Activated T-helper 2 cell treated with anti-CD3 and anti-CD28 coated beads, Interferon-gamma antibody, Interleukin-2, Interleukin-4, amounts not matched to agents 10 μg/mL and 5 μg/mL and 100 μg/mL, durations not matched to agents 14 hours and 24 hours and 36 hours (primary cell): ENCODE measurements at regions not wholly inside any gene's neighbourhood (a gene's known extent, or its start where the extent isn't known, plus 50 kb on each side); places are given as distances from the start of the nearest gene placed in this dataset.
"Not testable (repeated sequence)": the region's sequence is repeated elsewhere in the genome, so short reads cannot be mapped to it uniquely, and the experiment has no call there.

Source experiments
- DNase-seq: peaks from one replicate; pipeline ENCODE4 v3.0.0; 2021; ENCODE audit warnings: low spot score
- H3K27ac Mint-ChIP-seq: one replicate; pipeline ENCODE4 v1.8.0; 2021; ENCODE audit warnings: mixed read lengths
- H3K27me3 Mint-ChIP-seq: one replicate; pipeline ENCODE4 v1.8.0; 2021; ENCODE audit warnings: low read depth, mixed read lengths
- H3K36me3 Mint-ChIP-seq: one replicate; pipeline ENCODE4 v1.8.0; 2021; ENCODE audit warnings: low read depth, mixed read lengths
- H3K4me1 Mint-ChIP-seq: one replicate; pipeline ENCODE4 v1.8.0; 2021; ENCODE audit warnings: low read depth, mixed read lengths
- H3K4me3 Mint-ChIP-seq: one replicate; pipeline ENCODE4 v1.8.0; 2021; ENCODE audit warnings: low read depth, mild to moderate bottlenecking, moderate library complexity, mixed read lengths
- H3K9me3 Mint-ChIP-seq: one replicate; pipeline ENCODE4 v1.8.0; 2021; ENCODE audit warnings: mixed read lengths
- intact Hi-C: fragments of 100-400 bp; cut with micrococcal nuclease; formaldehyde crosslinking; loops from one replicate; pipeline ENCODE4 v1.15.1; 2023

DNA sequence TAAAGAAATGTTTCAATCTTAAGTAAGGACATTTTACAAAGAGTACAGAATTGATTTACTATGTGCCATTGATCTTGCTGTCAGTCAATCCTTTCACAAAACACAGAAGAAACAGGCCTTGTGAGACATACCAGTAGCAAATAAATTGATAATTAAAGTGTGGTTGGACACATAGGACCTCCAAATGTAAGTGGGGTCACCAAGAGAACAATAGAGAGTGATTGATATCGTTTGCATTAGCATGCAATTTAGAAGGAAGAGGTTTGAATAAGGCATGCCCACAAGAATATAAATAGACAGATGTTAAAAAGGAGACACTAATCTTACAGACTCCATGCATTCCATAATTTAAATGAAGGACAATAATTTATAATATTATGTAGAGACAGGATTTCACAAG, 1628.3 kb downstream of the PCDH9 start:
- Mint-ChIP-seq H3K27me3 (no peaks in the 10 kb centered on the region), H3K4me1 (no peaks in the 10 kb centered on the region), H3K9me3 (peaks cover 31% of the 10 kb centered on the region), H3K27ac (no peak overlapping the region), H3K36me3 (no peaks in the 10 kb centered on the region), H3K4me3 (no peak overlapping the region)
- intact Hi-C loops: no loop called here
- DNase-seq: no peak

- H3K4me3 Mint-ChIP-seq: no peak overlapping the region
- no peak overlapping the region for H3K27ac Mint-ChIP-seq
- H3K36me3 Mint-ChIP-seq: no peaks in the 10 kb centered on the region
- DNase-seq: no peak
- no peaks in the 10 kb centered on the region for H3K4me1 Mint-ChIP-seq
- H3K27me3 Mint-ChIP-seq: no peaks in the 10 kb centered on the region
- intact Hi-C loops: no loop called here
- H3K9me3 Mint-ChIP-seq: peaks cover 31% of the 10 kb centered on the region
Observed at GRCh38 chr13:65600702-65601101, 1629.4 kb downstream of the PCDH9 start.

GRCh38 chr13:65597839-65598818, 1632.0 kb downstream of the PCDH9 start:
- Mint-ChIP-seq H3K27me3 (no peaks in the 10 kb centered on the region), H3K4me1 (no peaks in the 10 kb centered on the region), H3K36me3 (no peaks in the 10 kb centered on the region), H3K27ac (no peak overlapping the region), H3K9me3 (peaks cover 24% of the 10 kb centered on the region), H3K4me3 (no peak overlapping the region)
- no peak for DNase-seq
- intact Hi-C loops: no loop called here

GRCh38 chr13:65595916-65596315, 1634.2 kb downstream of the PCDH9 start:
- Mint-ChIP-seq H3K4me3 (no peak overlapping the region), H3K36me3 (no peaks in the 10 kb centered on the region), H3K27me3 (no peaks in the 10 kb centered on the region), H3K27ac (no peak overlapping the region), H3K4me1 (no peaks in the 10 kb centered on the region), H3K9me3 (peaks cover 20% of the 10 kb centered on the region)
- intact Hi-C loops: no loop called here
- no peak for DNase-seq

DNA sequence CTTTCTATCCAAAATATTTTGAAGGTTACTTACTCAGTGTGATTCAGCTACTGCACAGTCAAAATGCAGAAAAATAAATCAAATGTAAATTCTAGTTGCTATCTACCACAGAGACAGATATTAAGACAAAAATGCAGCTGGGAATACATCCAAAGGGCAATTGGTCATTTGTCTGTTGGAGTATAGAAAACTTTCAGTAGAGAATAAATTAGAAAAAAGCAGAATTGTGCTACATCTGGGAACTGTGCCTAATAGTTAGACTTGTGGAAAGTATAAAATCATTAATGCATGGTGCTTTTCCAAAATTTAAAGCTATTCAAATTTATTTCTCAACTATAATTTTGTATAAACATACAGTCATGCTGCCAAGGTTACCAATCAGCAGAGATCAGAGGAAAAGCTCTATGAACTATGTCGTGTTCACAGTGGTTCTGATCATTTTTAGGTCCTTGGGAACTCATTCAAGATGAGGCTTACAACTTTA, 1635.8 kb downstream of the PCDH9 start:
- H3K27me3 Mint-ChIP-seq: no peaks in the 10 kb centered on the region
- intact Hi-C loops: no loop called here
- no peaks in the 10 kb centered on the region for H3K36me3 Mint-ChIP-seq

GRCh38 chr13:65593298-65593874, 1636.8 kb downstream of the PCDH9 start:
- H3K4me1 Mint-ChIP-seq: no peaks in the 10 kb centered on the region
- no peaks in the 10 kb centered on the region for H3K27me3 Mint-ChIP-seq
- no peak overlapping the region for H3K27ac Mint-ChIP-seq
- DNase-seq: no peak
- H3K4me3 Mint-ChIP-seq: no peak overlapping the region
- intact Hi-C loops: no loop called here
- peaks cover 22% of the 10 kb centered on the region for H3K9me3 Mint-ChIP-seq
- H3K36me3 Mint-ChIP-seq: no peaks in the 10 kb centered on the region

More for the DNA sequence above, 1635.8 kb downstream of the PCDH9 start:
- Mint-ChIP-seq H3K9me3 (peaks cover 21% of the 10 kb centered on the region), H3K4me1 (no peaks in the 10 kb centered on the region), H3K27ac (no peak overlapping the region), H3K4me3 (no peak overlapping the region)
- no peak for DNase-seq

DNA sequence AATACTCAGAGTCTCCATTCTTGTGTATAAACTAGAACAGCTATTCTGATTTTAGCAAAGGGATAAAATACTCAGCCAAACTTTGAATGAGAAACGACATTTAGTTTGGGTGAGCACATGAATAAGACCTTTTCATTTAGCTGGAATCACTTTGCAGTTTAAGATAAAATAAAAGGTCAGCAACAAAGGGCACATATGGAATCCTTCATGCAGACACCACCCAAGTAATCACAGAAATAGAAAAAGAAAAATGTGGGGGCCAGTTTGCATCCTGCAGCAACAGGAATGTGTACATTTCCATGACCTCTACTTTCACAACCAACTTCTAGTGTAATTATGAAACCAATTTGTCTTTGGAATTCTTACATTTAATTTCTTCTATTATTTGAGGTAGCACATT, 1637.4 kb downstream of the PCDH9 start:
- Mint-ChIP-seq H3K36me3 (no peaks in the 10 kb centered on the region), H3K4me3 (no peak overlapping the region), H3K27ac (no peak overlapping the region), H3K4me1 (no peaks in the 10 kb centered on the region), H3K9me3 (peaks cover 24% of the 10 kb centered on the region), H3K27me3 (no peaks in the 10 kb centered on the region)
- no peak for DNase-seq
- intact Hi-C loops: no loop called here

DNA sequence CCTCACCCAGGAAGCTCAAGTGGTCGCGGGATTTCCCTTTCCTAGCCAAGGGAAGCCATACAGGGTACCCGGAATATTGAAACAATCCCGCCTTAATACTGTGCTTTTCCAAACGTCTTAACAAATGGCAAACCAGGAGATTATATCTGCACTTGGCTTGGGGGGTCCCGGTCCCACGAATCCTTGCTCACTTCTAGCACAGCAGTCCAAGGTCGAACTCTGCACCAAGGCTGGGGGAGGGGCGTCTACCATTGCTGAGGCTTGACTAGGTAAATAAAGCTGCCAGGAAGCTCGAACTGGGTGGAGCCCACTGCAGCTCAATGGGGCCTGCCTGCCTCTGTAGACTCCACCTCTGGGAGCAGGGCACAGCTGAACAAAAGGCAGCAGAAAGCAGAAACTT, 1644.8 kb downstream of the PCDH9 start:
- intact Hi-C loops: no loop called here

GRCh38 chr13:65584126-65584525, 1646.0 kb downstream of the PCDH9 start:
- Mint-ChIP-seq H3K27me3 (no peaks in the 10 kb centered on the region), H3K4me3 (no peak overlapping the region), H3K9me3 (peaks cover 47% of the 10 kb centered on the region), H3K4me1 (no peaks in the 10 kb centered on the region), H3K36me3 (no peaks in the 10 kb centered on the region), H3K27ac (no peak overlapping the region)
- no peak for DNase-seq
- intact Hi-C loops: no loop called here

More for the DNA sequence above, 1644.8 kb downstream of the PCDH9 start:
- Mint-ChIP-seq H3K27ac (no peak overlapping the region), H3K9me3 (peaks cover 55% of the 10 kb centered on the region), H3K4me1 (no peaks in the 10 kb centered on the region), H3K4me3 (no peak overlapping the region), H3K27me3 (no peaks in the 10 kb centered on the region), H3K36me3 (no peaks in the 10 kb centered on the region)
- no peak for DNase-seq

DNA sequence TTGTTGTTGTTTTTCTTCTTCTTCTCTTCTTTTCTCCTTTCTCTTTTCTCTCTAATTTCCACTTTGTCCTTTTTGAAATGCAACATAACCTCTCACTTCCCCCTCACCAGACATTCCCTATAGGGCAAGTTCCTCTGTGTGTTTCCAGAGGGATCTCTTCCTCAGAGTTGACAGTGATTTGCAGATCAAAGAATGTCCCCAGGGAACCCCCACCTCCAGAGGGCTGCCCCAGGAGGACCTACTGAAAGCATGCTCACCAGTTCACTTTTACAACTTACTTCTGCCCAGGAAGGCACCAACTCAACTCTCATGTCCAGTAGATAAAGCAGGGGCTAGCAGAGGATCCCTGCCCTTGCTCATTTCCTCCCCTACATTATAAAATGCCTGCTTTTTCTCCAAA, 1648.0 kb downstream of the PCDH9 start:
- no peak for DNase-seq
- intact Hi-C loops: no loop called here
- H3K4me3 Mint-ChIP-seq: no peak overlapping the region
- H3K27me3 Mint-ChIP-seq: no peaks in the 10 kb centered on the region
- no peaks in the 10 kb centered on the region for H3K36me3 Mint-ChIP-seq
- H3K27ac Mint-ChIP-seq: no peak overlapping the region
- peaks cover 32% of the 10 kb centered on the region for H3K9me3 Mint-ChIP-seq
- H3K4me1 Mint-ChIP-seq: no peaks in the 10 kb centered on the region

GRCh38 chr13:65564561-65564960, 1665.6 kb downstream of the PCDH9 start:
- H3K4me1 Mint-ChIP-seq, H3K4me3 Mint-ChIP-seq, DNase-seq, intact Hi-C loops, H3K36me3 Mint-ChIP-seq, H3K27me3 Mint-ChIP-seq, H3K27ac Mint-ChIP-seq: not testable (repeated sequence)
- peaks cover 43% of the 10 kb centered on the region for H3K9me3 Mint-ChIP-seq

- no peaks in the 10 kb centered on the region for H3K36me3 Mint-ChIP-seq
- no peaks in the 10 kb centered on the region for H3K4me1 Mint-ChIP-seq
- intact Hi-C loops: no loop called here
Observed at GRCh38 chr13:65562305-65562704, 1667.8 kb downstream of the PCDH9 start.

GRCh38 chr13:65560936-65561335, 1669.2 kb downstream of the PCDH9 start:
- Mint-ChIP-seq H3K36me3 (no peaks in the 10 kb centered on the region), H3K27ac (no peak overlapping the region), H3K9me3 (peaks cover 43% of the 10 kb centered on the region), H3K4me3 (no peak overlapping the region), H3K4me1 (no peaks in the 10 kb centered on the region), H3K27me3 (no peaks in the 10 kb centered on the region)
- intact Hi-C loops: no loop called here
- no peak for DNase-seq

More at GRCh38 chr13:65562305-65562704, 1667.8 kb downstream of the PCDH9 start:
- no peak for DNase-seq
- Mint-ChIP-seq H3K27me3 (no peaks in the 10 kb centered on the region), H3K27ac (no peak overlapping the region), H3K4me3 (no peak overlapping the region), H3K9me3 (peaks cover 43% of the 10 kb centered on the region)
